ENCODE measurements at regions not wholly inside any gene's neighbourhood (a gene's known extent, or its start where the extent isn't known, plus 50 kb on each side); places are given as distances from the start of the nearest gene placed in this dataset.

GRCh38 chr5:57124014-57124413, 49.8 kb upstream of the GPBP1 start:
- TF ChIP-seq CTCF (conservative IDR thresholded peaks at IDR 0.05 in 1 of 2, IDR thresholded peaks at IDR 0.05 in 1 of 2; ENCODE audit: low read depth in 1 of 2, low read length in 2 of 2) = no peak
- no peak for TF ChIP-seq EZH2 (IDR thresholded peaks at IDR 0.05; ENCODE audit: low read length, missing control alignments)
- H4K20me1 ChIP-seq (ENCODE audit: control insufficient read depth, extremely low read depth, insufficient read depth, low read length) = no peaks in the 10 kb centered on the region
- H3K27me3 ChIP-seq (ENCODE audit: control insufficient read depth, insufficient read depth, low read length) = no peaks in the 10 kb centered on the region
- no peak for DNase-seq (ENCODE audit: low read depth in 2 of 2)
- no peaks in the 10 kb centered on the region for H3K9me3 ChIP-seq (ENCODE audit: control insufficient read depth, insufficient read depth, low read depth, low read length)
- H3K4me1 ChIP-seq (ENCODE audit: control insufficient read depth, extremely low read depth, insufficient read depth, low read length) = no peaks in the 10 kb centered on the region
- H3K4me3 ChIP-seq (replicated peaks in 1 of 4; ENCODE audit: control extremely low read depth in 1 of 4, insufficient read depth in 1 of 4, low read depth in 3 of 4, low read length in 4 of 4) = no peak overlapping the region
- H3K9ac ChIP-seq (ENCODE audit: insufficient read depth, low read length) = no peak overlapping the region
- no peak overlapping the region for H3K4me2 ChIP-seq (ENCODE audit: extremely low read depth, insufficient read depth, low read length)
- H2AFZ ChIP-seq (ENCODE audit: low read length) = no peak overlapping the region
- no peaks in the 10 kb centered on the region for H3K36me3 ChIP-seq (ENCODE audit: control insufficient read depth, insufficient read depth, low read length)
- no peak overlapping the region for H3K27ac ChIP-seq (ENCODE audit: insufficient read depth, low read length)
- no peaks in the 10 kb centered on the region for H3K79me2 ChIP-seq (ENCODE audit: control insufficient read depth, insufficient read depth, low read length)
